ENCODE measurements at regions not wholly inside any gene's neighbourhood (a gene's known extent, or its start where the extent isn't known, plus 50 kb on each side); places are given as distances from the start of the nearest gene placed in this dataset.

DNA sequence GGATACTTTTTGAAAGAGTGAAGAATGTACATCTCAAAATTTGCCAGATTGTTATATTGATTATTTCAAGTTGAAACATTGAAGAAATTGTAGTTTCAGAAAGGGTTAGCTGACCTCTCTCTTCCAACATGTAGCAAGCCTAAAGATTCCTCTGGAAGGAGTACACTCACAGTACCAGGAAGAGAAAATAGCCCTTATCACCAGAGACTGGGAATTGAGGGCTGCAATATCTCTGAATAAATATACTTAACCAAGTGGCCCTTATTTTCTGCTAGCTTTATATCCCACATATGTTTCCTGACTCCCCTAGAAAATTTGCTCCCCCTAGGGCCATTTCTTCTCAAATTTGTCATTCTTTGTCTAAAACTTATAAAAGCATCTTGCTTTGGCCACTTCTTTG is 332.2 kb downstream of the GASK1B start:
- no peaks in the 10 kb centered on the region for H3K9me3 Mint-ChIP-seq
- no peak for TF ChIP-seq EZH2 (IDR thresholded peaks at IDR 0.05; ENCODE audit: low read depth, unreplicated experiment)
- TF ChIP-seq ZNF114 (CRISPR knock-in tag; IDR thresholded peaks at IDR 0.05) = no peak
- no peak for TF ChIP-seq POLR2AphosphoS5 (IDR thresholded peaks at IDR 0.05; ENCODE audit: low read depth)
- no peak for TF ChIP-seq NANOG (IDR thresholded peaks at IDR 0.05; ENCODE audit: borderline replicate concordance)
- TF ChIP-seq, protein P1, sequence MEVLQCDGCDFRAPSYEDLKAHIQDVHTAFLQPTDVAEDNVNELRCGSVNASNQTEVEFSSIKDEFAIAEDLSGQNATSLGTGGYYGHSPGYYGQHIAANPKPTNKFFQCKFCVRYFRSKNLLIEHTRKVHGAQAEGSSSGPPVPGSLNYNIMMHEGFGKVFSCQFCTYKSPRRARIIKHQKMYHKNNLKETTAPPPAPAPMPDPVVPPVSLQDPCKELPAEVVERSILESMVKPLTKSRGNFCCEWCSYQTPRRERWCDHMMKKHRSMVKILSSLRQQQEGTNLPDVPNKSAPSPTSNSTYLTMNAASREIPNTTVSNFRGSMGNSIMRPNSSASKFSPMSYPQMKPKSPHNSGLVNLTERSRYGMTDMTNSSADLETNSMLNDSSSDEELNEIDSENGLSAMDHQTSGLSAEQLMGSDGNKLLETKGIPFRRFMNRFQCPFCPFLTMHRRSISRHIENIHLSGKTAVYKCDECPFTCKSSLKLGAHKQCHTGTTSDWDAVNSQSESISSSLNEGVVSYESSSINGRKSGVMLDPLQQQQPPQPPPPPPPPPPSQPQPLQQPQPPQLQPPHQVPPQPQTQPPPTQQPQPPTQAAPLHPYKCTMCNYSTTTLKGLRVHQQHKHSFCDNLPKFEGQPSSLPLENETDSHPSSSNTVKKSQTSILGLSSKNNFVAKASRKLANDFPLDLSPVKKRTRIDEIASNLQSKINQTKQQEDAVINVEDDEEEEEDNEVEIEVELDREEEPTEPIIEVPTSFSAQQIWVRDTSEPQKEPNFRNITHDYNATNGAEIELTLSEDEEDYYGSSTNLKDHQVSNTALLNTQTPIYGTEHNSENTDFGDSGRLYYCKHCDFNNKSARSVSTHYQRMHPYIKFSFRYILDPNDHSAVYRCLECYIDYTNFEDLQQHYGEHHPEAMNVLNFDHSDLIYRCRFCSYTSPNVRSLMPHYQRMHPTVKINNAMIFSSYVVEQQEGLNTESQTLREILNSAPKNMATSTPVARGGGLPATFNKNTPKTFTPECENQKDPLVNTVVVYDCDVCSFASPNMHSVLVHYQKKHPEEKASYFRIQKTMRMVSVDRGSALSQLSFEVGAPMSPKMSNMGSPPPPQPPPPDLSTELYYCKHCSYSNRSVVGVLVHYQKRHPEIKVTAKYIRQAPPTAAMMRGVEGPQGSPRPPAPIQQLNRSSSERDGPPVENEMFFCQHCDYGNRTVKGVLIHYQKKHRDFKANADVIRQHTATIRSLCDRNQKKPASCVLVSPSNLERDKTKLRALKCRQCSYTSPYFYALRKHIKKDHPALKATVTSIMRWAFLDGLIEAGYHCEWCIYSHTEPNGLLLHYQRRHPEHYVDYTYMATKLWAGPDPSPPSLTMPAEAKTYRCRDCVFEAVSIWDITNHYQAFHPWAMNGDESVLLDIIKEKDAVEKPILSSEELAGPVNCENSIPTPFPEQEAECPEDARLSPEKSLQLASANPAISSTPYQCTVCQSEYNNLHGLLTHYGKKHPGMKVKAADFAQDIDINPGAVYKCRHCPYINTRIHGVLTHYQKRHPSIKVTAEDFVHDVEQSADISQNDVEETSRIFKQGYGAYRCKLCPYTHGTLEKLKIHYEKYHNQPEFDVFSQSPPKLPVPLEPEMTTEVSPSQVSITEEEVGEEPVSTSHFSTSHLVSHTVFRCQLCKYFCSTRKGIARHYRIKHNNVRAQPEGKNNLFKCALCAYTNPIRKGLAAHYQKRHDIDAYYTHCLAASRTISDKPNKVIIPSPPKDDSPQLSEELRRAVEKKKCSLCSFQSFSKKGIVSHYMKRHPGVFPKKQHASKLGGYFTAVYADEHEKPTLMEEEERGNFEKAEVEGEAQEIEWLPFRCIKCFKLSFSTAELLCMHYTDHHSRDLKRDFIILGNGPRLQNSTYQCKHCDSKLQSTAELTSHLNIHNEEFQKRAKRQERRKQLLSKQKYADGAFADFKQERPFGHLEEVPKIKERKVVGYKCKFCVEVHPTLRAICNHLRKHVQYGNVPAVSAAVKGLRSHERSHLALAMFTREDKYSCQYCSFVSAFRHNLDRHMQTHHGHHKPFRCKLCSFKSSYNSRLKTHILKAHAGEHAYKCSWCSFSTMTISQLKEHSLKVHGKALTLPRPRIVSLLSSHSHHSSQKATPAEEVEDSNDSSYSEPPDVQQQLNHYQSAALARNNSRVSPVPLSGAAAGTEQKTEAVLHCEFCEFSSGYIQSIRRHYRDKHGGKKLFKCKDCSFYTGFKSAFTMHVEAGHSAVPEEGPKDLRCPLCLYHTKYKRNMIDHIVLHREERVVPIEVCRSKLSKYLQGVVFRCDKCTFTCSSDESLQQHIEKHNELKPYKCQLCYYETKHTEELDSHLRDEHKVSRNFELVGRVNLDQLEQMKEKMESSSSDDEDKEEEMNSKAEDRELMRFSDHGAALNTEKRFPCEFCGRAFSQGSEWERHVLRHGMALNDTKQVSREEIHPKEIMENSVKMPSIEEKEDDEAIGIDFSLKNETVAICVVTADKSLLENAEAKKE (CRISPR knock-in tag; IDR thresholded peaks at IDR 0.05) = no peak
- no peak for TF ChIP-seq EZH2phosphoT487 (IDR thresholded peaks at IDR 0.05; ENCODE audit: unreplicated experiment)
- TF ChIP-seq, protein P2, sequence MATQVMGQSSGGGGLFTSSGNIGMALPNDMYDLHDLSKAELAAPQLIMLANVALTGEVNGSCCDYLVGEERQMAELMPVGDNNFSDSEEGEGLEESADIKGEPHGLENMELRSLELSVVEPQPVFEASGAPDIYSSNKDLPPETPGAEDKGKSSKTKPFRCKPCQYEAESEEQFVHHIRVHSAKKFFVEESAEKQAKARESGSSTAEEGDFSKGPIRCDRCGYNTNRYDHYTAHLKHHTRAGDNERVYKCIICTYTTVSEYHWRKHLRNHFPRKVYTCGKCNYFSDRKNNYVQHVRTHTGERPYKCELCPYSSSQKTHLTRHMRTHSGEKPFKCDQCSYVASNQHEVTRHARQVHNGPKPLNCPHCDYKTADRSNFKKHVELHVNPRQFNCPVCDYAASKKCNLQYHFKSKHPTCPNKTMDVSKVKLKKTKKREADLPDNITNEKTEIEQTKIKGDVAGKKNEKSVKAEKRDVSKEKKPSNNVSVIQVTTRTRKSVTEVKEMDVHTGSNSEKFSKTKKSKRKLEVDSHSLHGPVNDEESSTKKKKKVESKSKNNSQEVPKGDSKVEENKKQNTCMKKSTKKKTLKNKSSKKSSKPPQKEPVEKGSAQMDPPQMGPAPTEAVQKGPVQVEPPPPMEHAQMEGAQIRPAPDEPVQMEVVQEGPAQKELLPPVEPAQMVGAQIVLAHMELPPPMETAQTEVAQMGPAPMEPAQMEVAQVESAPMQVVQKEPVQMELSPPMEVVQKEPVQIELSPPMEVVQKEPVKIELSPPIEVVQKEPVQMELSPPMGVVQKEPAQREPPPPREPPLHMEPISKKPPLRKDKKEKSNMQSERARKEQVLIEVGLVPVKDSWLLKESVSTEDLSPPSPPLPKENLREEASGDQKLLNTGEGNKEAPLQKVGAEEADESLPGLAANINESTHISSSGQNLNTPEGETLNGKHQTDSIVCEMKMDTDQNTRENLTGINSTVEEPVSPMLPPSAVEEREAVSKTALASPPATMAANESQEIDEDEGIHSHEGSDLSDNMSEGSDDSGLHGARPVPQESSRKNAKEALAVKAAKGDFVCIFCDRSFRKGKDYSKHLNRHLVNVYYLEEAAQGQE (IDR thresholded peaks at IDR 0.05; ENCODE audit: unreplicated experiment) = no peak
- TF ChIP-seq, protein P3, sequence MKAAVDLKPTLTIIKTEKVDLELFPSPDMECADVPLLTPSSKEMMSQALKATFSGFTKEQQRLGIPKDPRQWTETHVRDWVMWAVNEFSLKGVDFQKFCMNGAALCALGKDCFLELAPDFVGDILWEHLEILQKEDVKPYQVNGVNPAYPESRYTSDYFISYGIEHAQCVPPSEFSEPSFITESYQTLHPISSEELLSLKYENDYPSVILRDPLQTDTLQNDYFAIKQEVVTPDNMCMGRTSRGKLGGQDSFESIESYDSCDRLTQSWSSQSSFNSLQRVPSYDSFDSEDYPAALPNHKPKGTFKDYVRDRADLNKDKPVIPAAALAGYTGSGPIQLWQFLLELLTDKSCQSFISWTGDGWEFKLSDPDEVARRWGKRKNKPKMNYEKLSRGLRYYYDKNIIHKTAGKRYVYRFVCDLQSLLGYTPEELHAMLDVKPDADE (IDR thresholded peaks at IDR 0.05) = no peak
- no peak for TF ChIP-seq STAT1 (IDR thresholded peaks at IDR 0.05; ENCODE audit: unreplicated experiment)
- TF ChIP-seq, protein P4, sequence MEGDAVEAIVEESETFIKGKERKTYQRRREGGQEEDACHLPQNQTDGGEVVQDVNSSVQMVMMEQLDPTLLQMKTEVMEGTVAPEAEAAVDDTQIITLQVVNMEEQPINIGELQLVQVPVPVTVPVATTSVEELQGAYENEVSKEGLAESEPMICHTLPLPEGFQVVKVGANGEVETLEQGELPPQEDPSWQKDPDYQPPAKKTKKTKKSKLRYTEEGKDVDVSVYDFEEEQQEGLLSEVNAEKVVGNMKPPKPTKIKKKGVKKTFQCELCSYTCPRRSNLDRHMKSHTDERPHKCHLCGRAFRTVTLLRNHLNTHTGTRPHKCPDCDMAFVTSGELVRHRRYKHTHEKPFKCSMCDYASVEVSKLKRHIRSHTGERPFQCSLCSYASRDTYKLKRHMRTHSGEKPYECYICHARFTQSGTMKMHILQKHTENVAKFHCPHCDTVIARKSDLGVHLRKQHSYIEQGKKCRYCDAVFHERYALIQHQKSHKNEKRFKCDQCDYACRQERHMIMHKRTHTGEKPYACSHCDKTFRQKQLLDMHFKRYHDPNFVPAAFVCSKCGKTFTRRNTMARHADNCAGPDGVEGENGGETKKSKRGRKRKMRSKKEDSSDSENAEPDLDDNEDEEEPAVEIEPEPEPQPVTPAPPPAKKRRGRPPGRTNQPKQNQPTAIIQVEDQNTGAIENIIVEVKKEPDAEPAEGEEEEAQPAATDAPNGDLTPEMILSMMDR (conservative IDR thresholded peaks at IDR 0.05; ENCODE audit: low read depth in 2 of 2) = no peak
- no peak for TF ChIP-seq JUNB (IDR thresholded peaks at IDR 0.05; ENCODE audit: unreplicated experiment)
- TF ChIP-seq CREB1 (CRISPR knock-in tag; IDR thresholded peaks at IDR 0.05; ENCODE audit: low read depth) = no peak
- no peak for TF ChIP-seq ZNF331 (CRISPR knock-in tag; IDR thresholded peaks at IDR 0.05; ENCODE audit: low read depth)
- no peak overlapping the region for H3K4me3 Mint-ChIP-seq
- H3K27me3 Mint-ChIP-seq (ENCODE audit: insufficient read depth, low read depth, poor library complexity) = peaks cover 2% of the 10 kb centered on the region
- Histone ChIP-seq H2AFZ (peak overlapping the region; percentile 15; the same call in 1 of the 2 replicates), H3K4me2 (no peak overlapping the region), H3K27me3 (ENCODE audit: insufficient read depth) (no peaks in the 10 kb centered on the region), H3K36me3 (ENCODE audit: insufficient read depth) (no peaks in the 10 kb centered on the region), H4K20me1 (replicated peaks; ENCODE audit: insufficient read depth) (no peaks in the 10 kb centered on the region), H3K79me2 (replicated peaks; ENCODE audit: insufficient read depth) (no peaks in the 10 kb centered on the region), H3K9me2 (ENCODE audit: insufficient read depth) (0 out of 2 replicates have a peak, but pooled peaks cover under 1% of the 10 kb centered on the region), H3K4me3 (no peak overlapping the region), H3K27ac (ENCODE audit: low read depth) (no peak overlapping the region), H3F3A (replicated peaks; ENCODE audit: low read depth) (no peaks in the 10 kb centered on the region), H3K4me1 (ENCODE audit: insufficient read depth) (peaks cover 17% of the 10 kb centered on the region)
- no peak for DNase-seq (ENCODE audit: low spot score)
- H3K36me3 Mint-ChIP-seq (ENCODE audit: low read depth) = no peaks in the 10 kb centered on the region
- H3K4me1 Mint-ChIP-seq = peaks cover 18% of the 10 kb centered on the region
- no peak for ATAC-seq
- no peak overlapping the region for H3K27ac Mint-ChIP-seq
